Calu3 (cell line): ENCODE measurements at regions not wholly inside any gene's neighbourhood (a gene's known extent, or its start where the extent isn't known, plus 50 kb on each side); places are given as distances from the start of the nearest gene placed in this dataset.

ENCODE experiments used
- BruUV-seq: library from RNA; stranded (reverse); fragments of 400-500 nt; replicated peaks from 2 replicates; lab custom pipeline; 2021; lab: Mats Ljungman, UMichigan
- CTCF ChIA-PET: fragments of 300-600 bp; sonication (Branson Sonifier 250); formaldehyde crosslinking; loops from one replicate; lab custom pipeline; 2022; ENCODE audit warnings: antibody characterized with exemption; lab: Charles Lee
- DNase-seq: peaks from one replicate; pipeline ENCODE4 v3.0.0; 2022
- H3K27ac Mint-ChIP-seq: one replicate; pipeline ENCODE4 v1.8.0; 2022; ENCODE audit warnings: mixed read lengths; ENCODE audit not compliant: unreplicated experiment
- H3K27me3 Mint-ChIP-seq: one replicate; pipeline ENCODE4 v1.8.0; 2022; ENCODE audit warnings: mixed read lengths; ENCODE audit not compliant: unreplicated experiment
- H3K36me3 Mint-ChIP-seq: one replicate; pipeline ENCODE4 v1.8.0; 2022; ENCODE audit warnings: mild to moderate bottlenecking, moderate library complexity, mixed read lengths; ENCODE audit not compliant: insufficient read depth, unreplicated experiment
- H3K4me1 Mint-ChIP-seq: one replicate; pipeline ENCODE4 v1.8.0; 2022; ENCODE audit warnings: mild to moderate bottlenecking, low read depth, mixed read lengths; ENCODE audit not compliant: unreplicated experiment
- H3K4me3 Mint-ChIP-seq: one replicate; pipeline ENCODE4 v1.8.0; 2022; ENCODE audit warnings: mild to moderate bottlenecking, low read depth, moderate library complexity, mixed read lengths; ENCODE audit not compliant: unreplicated experiment
- H3K9me3 Mint-ChIP-seq: one replicate; pipeline ENCODE4 v1.8.0; 2022; ENCODE audit warnings: low read depth, mixed read lengths; ENCODE audit not compliant: unreplicated experiment
- CTCF ChIP-seq: fragments of 200-600 bp; IDR thresholded peaks from one replicate; pipeline ENCODE4 v1.8.0; 2022; ENCODE audit warnings: antibody characterized with exemption; ENCODE audit not compliant: unreplicated experiment
- intact Hi-C: fragments of 100-400 bp; cut with micrococcal nuclease; formaldehyde crosslinking; loops from one replicate; pipeline ENCODE4 v1.10.0; 2022; ENCODE audit not compliant: unreplicated experiment

GRCh38 chr2:66925128-66925527 is 472.0 kb upstream of the ETAA1 start:
- intact Hi-C loops, result loop anchor here (5.0 to 10.0 kb wide), 3 partner anchors 53 to 290 kb away; no protein-coding TSS in a partner anchor
- TF ChIP-seq CTCF, result no peak
- CTCF ChIA-PET, result interaction anchor here (1.1 kb wide), 1 partner anchor 51 kb away, joined by 3 read pairs; no protein-coding TSS in a partner anchor
- Mint-ChIP-seq H3K27ac (no peak overlapping the region), H3K27me3 (no peaks in the 10 kb centered on the region), H3K36me3 (peaks cover 5% of the 10 kb centered on the region), H3K4me3 (no peak overlapping the region), H3K4me1 (peaks cover 29% of the 10 kb centered on the region), H3K9me3 (no peaks in the 10 kb centered on the region)
- DNase-seq, result peak; percentile 7
- no TSS peak for BruUV-seq

- TF ChIP-seq CTCF, result no peak
- Mint-ChIP-seq H3K4me3 (no peak overlapping the region), H3K27ac (no peak overlapping the region), H3K36me3 (peaks cover 6% of the 10 kb centered on the region), H3K27me3 (no peaks in the 10 kb centered on the region), H3K9me3 (no peaks in the 10 kb centered on the region), H3K4me1 (peaks cover 37% of the 10 kb centered on the region)
- CTCF ChIA-PET, result no interaction called here
- DNase-seq, result no peak
- no TSS peak for BruUV-seq
- intact Hi-C loops, result loop anchor here (5.0 to 10.0 kb wide), 3 partner anchors 54 to 288 kb away; no protein-coding TSS in a partner anchor
Measured at GRCh38 chr2:66926594-66927112, 470.5 kb upstream of the ETAA1 start.

GRCh38 chr2:66929632-66930338 is 467.3 kb upstream of the ETAA1 start:
- BruUV-seq, result no TSS peak
- DNase-seq, result peak; percentile 82
- Mint-ChIP-seq H3K4me3 (peak overlapping the region; percentile 52), H3K9me3 (peaks cover 4% of the 10 kb centered on the region), H3K4me1 (peaks cover 37% of the 10 kb centered on the region), H3K27me3 (no peaks in the 10 kb centered on the region), H3K36me3 (peaks cover 6% of the 10 kb centered on the region), H3K27ac (peak overlapping the region; percentile 84)
- TF ChIP-seq CTCF, result no peak
- CTCF ChIA-PET, result no interaction called here
- intact Hi-C loops, result loop anchor here (5.0 to 10.0 kb wide), 3 partner anchors 57 to 285 kb away; no protein-coding TSS in a partner anchor

GRCh38 chr2:66930339-66931220 is 466.6 kb upstream of the ETAA1 start:
- H3K27ac Mint-ChIP-seq, result peak overlapping the region; percentile 84
- CTCF ChIA-PET, result no interaction called here
- no TSS peak for BruUV-seq

More at GRCh38 chr2:66930339-66931220, 466.6 kb upstream of the ETAA1 start:
- Mint-ChIP-seq H3K27me3 (no peaks in the 10 kb centered on the region), H3K9me3 (peaks cover 4% of the 10 kb centered on the region), H3K4me1 (peaks cover 36% of the 10 kb centered on the region), H3K4me3 (peak overlapping the region; percentile 52), H3K36me3 (peaks cover 6% of the 10 kb centered on the region)
- intact Hi-C loops, result no loop called here
- no peak for TF ChIP-seq CTCF
- DNase-seq, result no peak
